Ishikawa (cell line): ENCODE measurements at regions not wholly inside any gene's neighbourhood (a gene's known extent, or its start where the extent isn't known, plus 50 kb on each side); places are given as distances from the start of the nearest gene placed in this dataset.

Source experiments
- CREB1 ChIP-seq: IDR thresholded peaks from 2 replicates; pipeline ENCODE4 v1.6.1; 2012; ENCODE audit warnings: low read depth
- EP300 ChIP-seq: IDR thresholded peaks from 2 replicates; pipeline ENCODE4 v1.6.1; 2012; ENCODE audit warnings: borderline replicate concordance
- FOXM1 ChIP-seq: IDR thresholded peaks from 2 replicates; pipeline ENCODE4 v1.6.1; 2012; ENCODE audit warnings: low read depth, borderline replicate concordance
- REST ChIP-seq: IDR thresholded peaks from 2 replicates; pipeline ENCODE4 v1.6.1; 2012; ENCODE audit warnings: low read depth, mild to moderate bottlenecking
- TAF1 ChIP-seq: IDR thresholded peaks from 2 replicates; pipeline ENCODE4 v1.6.1; 2012; ENCODE audit warnings: low read depth, mild to moderate bottlenecking
- USF1 ChIP-seq: IDR thresholded peaks from 2 replicates; pipeline ENCODE4 v1.6.1; 2012
- TF ChIP-seq, protein P1 (sequence below): IDR thresholded peaks from 2 replicates; pipeline ENCODE4 v1.6.1; 2012

- TF ChIP-seq TAF1 (no peak), REST (no peak), EP300 (no peak), CREB1 (no peak), USF1 (no peak), FOXM1 (no peak)
- TF ChIP-seq, protein P1, sequence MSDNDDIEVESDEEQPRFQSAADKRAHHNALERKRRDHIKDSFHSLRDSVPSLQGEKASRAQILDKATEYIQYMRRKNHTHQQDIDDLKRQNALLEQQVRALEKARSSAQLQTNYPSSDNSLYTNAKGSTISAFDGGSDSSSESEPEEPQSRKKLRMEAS: no peak
These were observed 89.8 kb upstream of the PODXL start for GRCh38 chr7:131646203-131646602.
